ENCODE measurements at regions not wholly inside any gene's neighbourhood (a gene's known extent, or its start where the extent isn't known, plus 50 kb on each side); places are given as distances from the start of the nearest gene placed in this dataset.
"Not testable (repeated sequence)": the region's sequence is repeated elsewhere in the genome, so short reads cannot be mapped to it uniquely, and the experiment has no call there.

GRCh38 chr15:24832282-24832681 is 122.5 kb upstream of the SNRPN start:
- no peak for DNase-seq (ENCODE audit: low read depth in 2 of 2, low spot score in 1 of 2)

- no peak for DNase-seq (ENCODE audit: low read depth in 2 of 2, low spot score in 1 of 2)
Measured at GRCh38 chr15:24835301-24835700, 119.5 kb upstream of the SNRPN start.

- no peak for DNase-seq (ENCODE audit: low read depth in 2 of 2, low spot score in 1 of 2)
Measured at GRCh38 chr15:24848050-24848449, 106.7 kb upstream of the SNRPN start.

- no peak for DNase-seq (ENCODE audit: low read depth in 2 of 2, low spot score in 1 of 2)
Measured at GRCh38 chr15:24856397-24857390, 98.1 kb upstream of the SNRPN start.

GRCh38 chr15:24857763-24858162 is 97.0 kb upstream of the SNRPN start:
- no peak for DNase-seq (ENCODE audit: low read depth in 2 of 2, low spot score in 1 of 2)

GRCh38 chr15:24858183-24858582 is 96.6 kb upstream of the SNRPN start:
- DNase-seq (ENCODE audit: low read depth in 2 of 2, low spot score in 1 of 2): not testable (repeated sequence)

GRCh38 chr15:24858737-24859601 is 95.8 kb upstream of the SNRPN start:
- DNase-seq (ENCODE audit: low read depth in 2 of 2, low spot score in 1 of 2): no peak

- DNase-seq (ENCODE audit: low read depth in 2 of 2, low spot score in 1 of 2): no peak
Measured at GRCh38 chr15:24861014-24861690, 93.6 kb upstream of the SNRPN start.

- no peak for DNase-seq (ENCODE audit: low read depth in 2 of 2, low spot score in 1 of 2)
Measured at GRCh38 chr15:24862726-24863521, 91.9 kb upstream of the SNRPN start.

- no peak for DNase-seq (ENCODE audit: low read depth in 2 of 2, low spot score in 1 of 2)
Measured at GRCh38 chr15:24865303-24865702, 89.5 kb upstream of the SNRPN start.

GRCh38 chr15:24877174-24877573 is 77.6 kb upstream of the SNRPN start:
- no peak for DNase-seq (ENCODE audit: low read depth in 2 of 2, low spot score in 1 of 2)

- DNase-seq (ENCODE audit: low read depth in 2 of 2, low spot score in 1 of 2): no peak
Measured at GRCh38 chr15:24878153-24878552, 76.6 kb upstream of the SNRPN start.

- no peak for DNase-seq (ENCODE audit: low read depth in 2 of 2, low spot score in 1 of 2)
Measured at GRCh38 chr15:24879492-24879891, 75.3 kb upstream of the SNRPN start.

GRCh38 chr15:24880663-24881062 is 74.1 kb upstream of the SNRPN start:
- no peak for DNase-seq (ENCODE audit: low read depth in 2 of 2, low spot score in 1 of 2)

GRCh38 chr15:24886538-24886937 is 68.2 kb upstream of the SNRPN start:
- no peak for DNase-seq (ENCODE audit: low read depth in 2 of 2, low spot score in 1 of 2)

GRCh38 chr15:24898715-24899272 is 56.0 kb upstream of the SNRPN start:
- no peak for DNase-seq (ENCODE audit: low read depth in 2 of 2, low spot score in 1 of 2)

- DNase-seq (ENCODE audit: low read depth in 2 of 2, low spot score in 1 of 2): no peak
Measured at GRCh38 chr15:24899367-24899766, 55.4 kb upstream of the SNRPN start.

GRCh38 chr15:24899795-24900194 is 55.0 kb upstream of the SNRPN start:
- DNase-seq (ENCODE audit: low read depth in 2 of 2, low spot score in 1 of 2): no peak

- DNase-seq (ENCODE audit: low read depth in 2 of 2, low spot score in 1 of 2): no peak
Measured at GRCh38 chr15:24901409-24901808, 53.4 kb upstream of the SNRPN start.
